ENCODE measurements at regions not wholly inside any gene's neighbourhood (a gene's known extent, or its start where the extent isn't known, plus 50 kb on each side); places are given as distances from the start of the nearest gene placed in this dataset.

DNA sequence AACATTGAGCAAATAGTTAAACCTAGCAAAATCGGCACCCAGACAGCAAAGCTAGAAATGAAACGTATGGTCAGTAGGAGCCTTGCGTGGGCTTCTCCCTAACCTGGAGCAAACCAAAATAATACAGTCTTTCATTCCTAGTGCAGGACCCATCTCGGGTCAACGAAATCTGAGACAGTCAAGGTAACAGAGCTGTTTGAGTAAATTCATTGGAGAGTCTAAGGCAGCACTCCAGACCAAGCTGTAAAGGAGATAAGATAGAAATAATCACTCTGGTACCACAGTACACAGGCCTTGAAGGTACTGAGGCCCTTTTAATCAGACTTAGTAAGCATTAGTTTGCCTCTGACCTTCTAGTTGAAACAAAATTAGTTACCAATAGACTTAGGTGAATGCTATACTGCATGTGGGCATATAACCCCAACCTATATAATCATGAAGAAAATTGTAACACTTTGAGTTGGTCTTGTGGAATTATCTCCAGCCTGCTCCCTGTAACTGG lies 54.4 kb upstream of the BICD1 start:
- TF ChIP-seq, protein P1, sequence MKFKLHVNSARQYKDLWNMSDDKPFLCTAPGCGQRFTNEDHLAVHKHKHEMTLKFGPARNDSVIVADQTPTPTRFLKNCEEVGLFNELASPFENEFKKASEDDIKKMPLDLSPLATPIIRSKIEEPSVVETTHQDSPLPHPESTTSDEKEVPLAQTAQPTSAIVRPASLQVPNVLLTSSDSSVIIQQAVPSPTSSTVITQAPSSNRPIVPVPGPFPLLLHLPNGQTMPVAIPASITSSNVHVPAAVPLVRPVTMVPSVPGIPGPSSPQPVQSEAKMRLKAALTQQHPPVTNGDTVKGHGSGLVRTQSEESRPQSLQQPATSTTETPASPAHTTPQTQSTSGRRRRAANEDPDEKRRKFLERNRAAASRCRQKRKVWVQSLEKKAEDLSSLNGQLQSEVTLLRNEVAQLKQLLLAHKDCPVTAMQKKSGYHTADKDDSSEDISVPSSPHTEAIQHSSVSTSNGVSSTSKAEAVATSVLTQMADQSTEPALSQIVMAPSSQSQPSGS (tag by site-specific recombination; IDR thresholded peaks at IDR 0.05; ENCODE audit: low read depth) = no peak
- TF ChIP-seq ZNF610 (tag by site-specific recombination; IDR thresholded peaks at IDR 0.05; ENCODE audit: borderline replicate concordance) (no peak), ZNF843 (tag by site-specific recombination; IDR thresholded peaks at IDR 0.05) (no peak), ZNF157 (tag by site-specific recombination; IDR thresholded peaks at IDR 0.05) (no peak), ZBTB8A (tag by site-specific recombination; IDR thresholded peaks at IDR 0.05) (no peak), KLF16 (tag by site-specific recombination; IDR thresholded peaks at IDR 0.05) (no peak), ZNF140 (tag by site-specific recombination; IDR thresholded peaks at IDR 0.05) (no peak), CTCF (tag by site-specific recombination; IDR thresholded peaks at IDR 0.05) (no peak), KLF1 (tag by site-specific recombination; IDR thresholded peaks at IDR 0.05) (no peak), PBX3 (CRISPR knock-in tag; IDR thresholded peaks at IDR 0.05) (no peak), ZBTB11 (tag by site-specific recombination; conservative IDR thresholded peaks at IDR 0.05; ENCODE audit: low read depth) (no peak)
- TF ChIP-seq, protein P2, sequence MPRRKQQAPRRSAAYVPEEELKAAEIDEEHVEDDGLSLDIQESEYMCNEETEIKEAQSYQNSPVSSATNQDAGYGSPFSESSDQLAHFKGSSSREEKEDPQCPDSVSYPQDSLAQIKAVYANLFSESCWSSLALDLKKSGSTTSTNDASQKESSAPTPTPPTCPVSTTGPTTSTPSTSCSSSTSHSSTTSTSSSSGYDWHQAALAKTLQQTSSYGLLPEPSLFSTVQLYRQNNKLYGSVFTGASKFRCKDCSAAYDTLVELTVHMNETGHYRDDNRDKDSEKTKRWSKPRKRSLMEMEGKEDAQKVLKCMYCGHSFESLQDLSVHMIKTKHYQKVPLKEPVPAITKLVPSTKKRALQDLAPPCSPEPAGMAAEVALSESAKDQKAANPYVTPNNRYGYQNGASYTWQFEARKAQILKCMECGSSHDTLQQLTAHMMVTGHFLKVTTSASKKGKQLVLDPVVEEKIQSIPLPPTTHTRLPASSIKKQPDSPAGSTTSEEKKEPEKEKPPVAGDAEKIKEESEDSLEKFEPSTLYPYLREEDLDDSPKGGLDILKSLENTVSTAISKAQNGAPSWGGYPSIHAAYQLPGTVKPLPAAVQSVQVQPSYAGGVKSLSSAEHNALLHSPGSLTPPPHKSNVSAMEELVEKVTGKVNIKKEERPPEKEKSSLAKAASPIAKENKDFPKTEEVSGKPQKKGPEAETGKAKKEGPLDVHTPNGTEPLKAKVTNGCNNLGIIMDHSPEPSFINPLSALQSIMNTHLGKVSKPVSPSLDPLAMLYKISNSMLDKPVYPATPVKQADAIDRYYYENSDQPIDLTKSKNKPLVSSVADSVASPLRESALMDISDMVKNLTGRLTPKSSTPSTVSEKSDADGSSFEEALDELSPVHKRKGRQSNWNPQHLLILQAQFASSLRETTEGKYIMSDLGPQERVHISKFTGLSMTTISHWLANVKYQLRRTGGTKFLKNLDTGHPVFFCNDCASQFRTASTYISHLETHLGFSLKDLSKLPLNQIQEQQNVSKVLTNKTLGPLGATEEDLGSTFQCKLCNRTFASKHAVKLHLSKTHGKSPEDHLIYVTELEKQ (tag by site-specific recombination; IDR thresholded peaks at IDR 0.05; ENCODE audit: borderline replicate concordance) = no peak

All from HEK293 (cell line).